ENCODE measurements at regions not wholly inside any gene's neighbourhood (a gene's known extent, or its start where the extent isn't known, plus 50 kb on each side); places are given as distances from the start of the nearest gene placed in this dataset.

- peak; percentile 3 for DNase-seq
These were observed 92.8 kb upstream of the FOXC1 start for GRCh38 chr6:1516742-1517520.

- DNase-seq, result no peak
These were observed 90.9 kb upstream of the FOXC1 start for GRCh38 chr6:1518855-1519254.

DNA sequence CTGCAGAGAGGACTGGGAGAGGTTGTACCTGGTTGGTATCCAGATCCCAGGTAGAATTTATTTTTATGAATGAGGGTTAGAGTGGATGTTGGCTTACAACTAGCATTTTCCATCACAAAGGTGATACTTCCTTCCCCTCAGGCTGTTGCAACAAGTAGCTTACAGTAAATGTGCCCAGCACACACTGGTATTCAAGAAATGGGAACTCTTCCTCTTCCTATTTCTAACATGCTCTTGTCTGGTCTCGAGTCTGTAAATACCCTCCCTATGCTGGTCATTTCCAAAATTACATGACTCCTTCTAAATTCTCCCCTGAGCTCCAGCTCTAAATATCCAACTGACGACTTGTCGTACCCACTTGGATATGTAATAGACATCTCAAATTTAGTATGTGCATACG lies 90.1 kb upstream of the FOXC1 start:
- no peak for DNase-seq

DNA sequence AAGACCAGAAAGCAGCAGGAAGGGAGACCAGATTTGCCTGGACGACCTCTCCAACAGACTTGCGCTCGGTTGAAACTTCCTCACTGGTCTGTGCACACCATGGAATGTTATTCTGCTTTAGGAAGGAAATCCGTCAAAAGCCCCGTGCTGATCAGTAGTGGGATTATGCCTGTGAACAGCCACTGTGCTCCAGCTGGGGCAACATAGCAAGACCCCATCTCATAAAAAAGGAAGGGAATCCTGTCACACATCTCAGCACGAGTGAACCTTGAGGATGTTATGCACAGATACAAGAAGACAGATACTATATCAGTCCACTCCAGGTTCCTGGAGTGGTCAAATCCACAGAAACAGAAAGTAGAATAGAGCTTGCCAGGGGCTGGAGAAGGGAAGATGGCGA lies 86.9 kb upstream of the FOXC1 start:
- DNase-seq, result no peak

- peak; percentile 74 for DNase-seq
These were observed 85.7 kb upstream of the FOXC1 start for GRCh38 chr6:1524040-1524480.

DNA sequence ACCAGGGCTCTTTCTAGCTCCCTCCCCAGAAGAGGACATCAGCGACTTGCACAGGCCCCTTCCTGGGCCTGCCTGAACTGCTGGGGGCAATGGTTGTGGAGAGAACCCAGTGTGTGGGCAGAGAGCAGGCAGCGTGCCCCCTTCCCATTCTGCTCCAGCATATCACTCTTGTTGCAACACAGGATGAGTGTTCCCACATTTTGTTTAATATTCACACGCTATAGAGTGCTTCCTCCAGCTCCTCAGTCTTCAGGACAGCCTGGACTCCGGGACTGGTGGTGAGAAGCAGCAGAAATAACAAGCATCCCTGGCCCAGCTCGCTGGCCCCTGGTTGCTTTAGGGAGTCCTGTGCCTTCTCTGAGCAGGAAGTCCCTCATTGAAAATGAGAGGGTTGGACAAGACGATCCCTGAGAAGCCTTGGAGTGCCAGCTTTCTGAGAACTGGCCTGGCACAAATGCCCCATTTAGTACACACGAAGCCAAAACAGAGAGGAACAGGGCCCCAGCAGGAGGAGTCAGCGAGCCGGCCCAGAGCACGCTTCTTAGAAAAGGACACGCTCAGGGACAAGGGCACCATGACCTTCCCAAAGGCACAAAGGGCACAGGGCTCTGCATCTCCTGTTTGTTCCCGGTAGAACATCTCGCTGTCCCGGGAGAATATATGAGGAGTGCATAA lies 84.2 kb upstream of the FOXC1 start:
- no peak for DNase-seq

GRCh38 chr6:1526398-1527072 lies 83.2 kb upstream of the FOXC1 start:
- DNase-seq, result no peak

DNA sequence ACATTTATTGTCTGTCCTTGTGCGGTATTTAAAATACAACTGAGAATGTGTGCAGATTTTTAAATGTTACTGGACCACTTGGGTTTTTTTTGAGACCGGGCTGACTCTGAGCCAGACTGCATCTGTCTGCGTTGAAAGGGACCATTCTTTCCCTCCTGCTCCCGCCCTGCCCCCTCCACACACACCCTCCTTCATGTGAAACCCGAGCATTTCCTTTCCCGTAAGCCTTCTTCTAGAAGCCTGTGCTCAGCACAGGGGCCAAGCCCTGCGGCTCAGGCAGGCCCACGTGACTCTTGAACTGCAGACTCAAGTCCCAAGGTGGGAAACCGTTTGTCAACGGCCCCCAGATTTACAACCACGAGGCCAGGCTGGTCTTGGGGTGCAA lies 82.7 kb upstream of the FOXC1 start:
- DNase-seq, result peak; percentile 44

GRCh38 chr6:1535295-1535694 lies 74.4 kb upstream of the FOXC1 start:
- DNase-seq, result no peak

DNA sequence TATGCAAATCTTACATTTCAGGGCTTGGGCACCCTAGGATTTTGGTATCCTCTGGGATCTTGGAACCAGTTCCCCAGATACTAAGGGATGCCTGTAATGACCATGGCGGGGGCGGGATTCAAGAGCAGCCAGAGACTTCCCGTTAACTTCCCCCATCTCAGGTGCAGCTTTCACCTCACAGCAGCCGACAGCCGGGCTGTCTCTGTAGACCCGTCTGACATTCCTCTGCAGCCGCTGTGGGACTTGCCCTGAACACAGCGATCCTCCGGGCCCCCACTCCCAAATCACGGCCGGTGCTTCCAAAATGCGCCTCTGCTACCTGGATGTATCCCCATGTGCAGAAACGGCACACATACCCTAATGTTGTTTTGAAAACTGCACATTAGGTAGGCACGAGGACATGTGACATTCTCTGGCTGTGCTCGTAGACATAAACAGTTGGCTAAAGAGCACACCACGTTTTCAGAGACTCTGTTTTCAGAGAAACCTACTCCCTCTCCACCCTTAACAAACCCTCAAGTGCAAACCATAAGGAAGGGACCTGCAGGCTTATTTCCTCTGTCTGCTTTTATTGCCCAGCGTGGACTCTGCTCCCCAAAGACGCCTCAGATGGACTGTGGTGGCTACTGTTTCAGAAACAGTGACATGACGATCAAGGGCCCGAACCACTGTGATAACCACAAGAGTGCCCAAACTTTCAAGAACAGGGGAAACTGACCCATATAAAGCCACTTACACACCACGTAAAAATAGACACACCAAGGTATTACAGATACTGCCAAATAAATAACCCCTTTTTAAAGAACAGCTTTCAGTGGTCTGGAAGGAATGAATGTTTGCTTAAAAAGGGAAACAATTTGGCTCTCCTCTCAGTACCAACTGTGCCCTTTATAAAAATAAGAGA lies 72.9 kb upstream of the FOXC1 start:
- no peak for DNase-seq

DNA sequence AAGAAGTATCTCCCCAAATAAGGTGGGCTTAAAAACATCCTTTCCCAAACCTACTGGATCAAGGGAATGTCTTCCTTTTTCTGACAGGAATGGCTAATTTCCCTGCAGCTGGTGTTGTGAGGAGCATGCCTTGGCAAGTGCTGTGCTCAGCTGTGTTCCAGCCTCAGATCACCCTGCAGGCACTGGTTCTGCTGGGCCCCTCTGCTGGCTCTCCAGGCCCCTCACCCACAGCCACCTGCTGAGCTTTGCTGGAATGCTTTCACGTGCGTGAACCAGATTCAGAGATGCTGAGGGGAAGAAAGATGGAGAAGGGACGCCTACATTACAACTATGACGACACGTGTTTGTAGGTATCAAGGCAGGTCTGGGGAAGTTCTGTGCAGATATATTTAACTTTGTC lies 71.3 kb upstream of the FOXC1 start:
- DNase-seq, result no peak

GRCh38 chr6:1538810-1539478 lies 70.8 kb upstream of the FOXC1 start:
- DNase-seq, result no peak

GRCh38 chr6:1540864-1541521 lies 68.7 kb upstream of the FOXC1 start:
- no peak for DNase-seq

DNA sequence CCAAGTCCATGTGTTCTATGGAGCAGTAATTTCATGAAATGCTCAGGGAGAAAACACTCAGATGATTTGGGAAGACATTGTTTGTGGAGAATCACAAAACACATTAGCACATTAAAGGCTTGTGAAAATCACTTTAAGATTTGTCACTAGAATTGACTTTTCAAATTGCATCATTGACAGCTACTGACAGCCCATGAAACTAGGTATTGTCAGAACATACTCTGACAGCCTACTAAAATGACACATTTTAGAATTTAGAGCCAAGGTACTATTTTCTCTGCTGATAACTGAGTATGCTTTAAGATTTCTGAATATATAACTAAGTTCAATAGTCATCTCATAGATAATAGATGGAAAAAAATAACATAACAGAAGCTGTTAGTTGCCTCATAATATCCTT lies 67.4 kb upstream of the FOXC1 start:
- DNase-seq, result no peak

DNA sequence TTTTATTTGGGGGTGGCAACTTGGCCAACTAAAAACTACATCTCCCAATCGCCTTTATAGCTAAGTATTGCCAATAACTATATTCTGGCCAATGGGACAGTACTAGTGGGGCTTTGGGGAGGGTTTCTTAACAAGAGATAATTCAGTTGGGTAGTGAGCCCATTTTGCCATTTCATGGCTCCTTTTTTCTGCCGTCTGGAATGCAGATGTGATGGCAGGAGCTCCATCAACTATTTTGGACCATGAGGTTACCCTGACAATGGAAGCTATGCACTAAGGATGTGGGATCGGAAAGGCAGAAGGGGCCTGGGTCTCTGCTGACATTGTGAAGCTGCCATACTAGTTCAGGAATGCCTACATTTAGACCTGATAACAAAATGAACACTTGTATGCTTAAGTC lies 67.0 kb upstream of the FOXC1 start:
- no peak for DNase-seq

- no peak for DNase-seq
These were observed 65.7 kb upstream of the FOXC1 start for GRCh38 chr6:1544000-1544399.

DNA sequence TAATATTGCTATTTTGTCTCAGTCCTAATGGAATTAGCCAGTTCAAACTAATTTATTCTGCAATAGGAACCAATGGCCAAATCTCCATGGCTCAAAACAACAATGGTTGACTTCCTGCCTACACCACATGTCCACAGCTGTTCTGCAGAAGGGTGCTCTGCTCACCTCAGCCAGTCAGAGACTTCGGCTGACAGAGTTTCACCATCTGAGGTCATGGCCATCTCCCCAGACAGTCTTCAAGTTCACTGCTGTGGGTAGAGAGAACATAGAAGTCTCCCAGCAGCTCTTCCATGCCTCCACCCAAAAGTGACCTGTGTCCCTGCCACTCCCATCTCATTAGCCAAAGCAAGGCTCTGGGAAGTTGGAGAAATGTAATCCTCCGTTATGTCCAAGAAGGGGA lies 65.1 kb upstream of the FOXC1 start:
- DNase-seq, result no peak

GRCh38 chr6:1545654-1546053 lies 64.1 kb upstream of the FOXC1 start:
- no peak for DNase-seq

- DNase-seq, result no peak
These were observed 61.9 kb upstream of the FOXC1 start for GRCh38 chr6:1547785-1548184.

DNA sequence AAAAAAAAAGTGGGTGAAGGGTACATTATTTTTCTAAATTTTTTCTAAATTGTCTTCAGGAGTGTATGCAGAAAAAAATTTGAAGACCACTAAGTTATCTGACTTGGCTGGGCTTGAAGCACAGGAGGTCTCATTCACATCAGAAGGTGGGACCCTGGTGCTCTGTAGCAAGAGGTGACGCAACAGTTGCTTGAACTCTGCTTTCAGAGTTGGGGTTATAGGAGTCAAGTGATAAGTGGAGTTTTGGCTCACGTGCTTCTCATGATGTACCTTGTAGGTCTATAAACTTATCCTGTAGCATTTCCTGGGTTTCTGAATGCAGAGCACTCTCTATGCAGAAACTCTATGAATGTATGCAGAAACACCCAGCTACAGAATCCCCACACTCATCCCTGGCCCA lies 58.5 kb upstream of the FOXC1 start:
- DNase-seq, result no peak

- no peak for DNase-seq
These were observed 57.4 kb upstream of the FOXC1 start for GRCh38 chr6:1552296-1552761.

DNA sequence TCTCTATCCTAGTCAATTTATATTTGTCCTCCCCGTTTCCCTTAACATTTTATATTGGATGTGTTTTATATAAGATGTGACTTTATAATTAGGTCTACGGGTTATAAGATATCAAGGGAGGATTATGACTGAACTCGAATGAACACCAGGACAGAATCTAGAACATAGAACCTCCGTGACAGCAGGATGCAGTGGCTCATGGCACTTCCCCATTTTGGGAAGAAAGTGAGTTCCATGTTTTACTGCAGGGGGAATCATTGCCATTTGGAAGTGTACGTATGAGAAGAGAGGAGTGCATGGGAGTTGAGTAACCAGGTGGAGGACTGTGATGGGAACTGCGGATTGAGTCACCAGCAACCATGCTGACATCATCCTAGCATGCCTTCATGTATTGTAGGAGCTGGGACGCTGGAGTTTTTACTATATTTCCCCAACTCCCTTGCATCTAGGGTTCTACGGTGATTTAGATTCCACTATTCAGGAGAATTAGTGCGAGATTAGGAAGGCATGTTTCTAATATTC lies 56.1 kb upstream of the FOXC1 start:
- no peak for DNase-seq

Data from NCI-H69 (cell line).